Non-pigmented ciliary epithelial cell (primary cell): ENCODE measurements at regions not wholly inside any gene's neighbourhood (a gene's known extent, or its start where the extent isn't known, plus 50 kb on each side); places are given as distances from the start of the nearest gene placed in this dataset.

Experiments used
- DNase-seq: peaks from one replicate; pipeline ENCODE4 v3.0.0-alpha.2; 2010; ENCODE audit warnings: low read depth

GRCh38 chr16:82240111-82240510, 70.1 kb upstream of the MPHOSPH6 start:
- DNase-seq, result peak; percentile 4

DNA sequence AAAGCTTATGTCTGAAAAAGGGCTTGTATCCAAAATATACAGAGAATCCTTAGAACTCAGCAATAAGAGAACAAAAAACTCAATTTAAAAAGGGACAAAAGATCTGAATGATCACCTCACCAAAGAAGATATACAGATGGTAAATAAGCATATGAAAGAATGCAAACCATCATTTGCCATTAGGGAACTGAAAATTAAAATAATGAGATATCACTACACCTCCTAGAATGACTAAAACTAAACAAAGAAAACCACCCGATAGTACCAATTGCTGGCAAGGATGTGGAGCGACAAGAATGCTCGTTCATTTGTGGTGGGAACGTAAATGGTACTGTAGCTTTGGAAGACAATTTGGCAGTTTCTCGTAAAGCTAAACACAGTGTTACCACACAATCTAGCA, 66.9 kb upstream of the MPHOSPH6 start:
- DNase-seq, result no peak

- DNase-seq, result no peak
Measured at GRCh38 chr16:82236415-82236814, 66.4 kb upstream of the MPHOSPH6 start.

DNA sequence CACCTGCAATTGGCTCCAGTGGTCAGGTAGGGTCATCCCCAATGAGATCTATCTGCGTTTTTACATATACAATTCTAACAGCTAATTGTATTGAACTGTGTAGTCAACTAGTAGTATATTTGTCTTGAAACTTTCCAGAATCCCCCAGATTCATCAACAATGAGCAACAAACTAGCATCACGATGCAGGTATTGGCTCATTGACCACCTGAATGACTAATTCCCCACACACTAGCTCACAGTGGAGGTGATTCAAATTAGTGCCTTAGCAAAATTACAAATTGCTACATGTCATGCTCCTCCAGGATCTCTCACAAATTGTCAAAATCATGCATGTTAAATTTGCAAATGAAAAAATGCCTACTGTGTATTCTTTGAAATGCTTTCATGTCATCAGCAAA, 62.8 kb upstream of the MPHOSPH6 start:
- DNase-seq, result no peak

DNA sequence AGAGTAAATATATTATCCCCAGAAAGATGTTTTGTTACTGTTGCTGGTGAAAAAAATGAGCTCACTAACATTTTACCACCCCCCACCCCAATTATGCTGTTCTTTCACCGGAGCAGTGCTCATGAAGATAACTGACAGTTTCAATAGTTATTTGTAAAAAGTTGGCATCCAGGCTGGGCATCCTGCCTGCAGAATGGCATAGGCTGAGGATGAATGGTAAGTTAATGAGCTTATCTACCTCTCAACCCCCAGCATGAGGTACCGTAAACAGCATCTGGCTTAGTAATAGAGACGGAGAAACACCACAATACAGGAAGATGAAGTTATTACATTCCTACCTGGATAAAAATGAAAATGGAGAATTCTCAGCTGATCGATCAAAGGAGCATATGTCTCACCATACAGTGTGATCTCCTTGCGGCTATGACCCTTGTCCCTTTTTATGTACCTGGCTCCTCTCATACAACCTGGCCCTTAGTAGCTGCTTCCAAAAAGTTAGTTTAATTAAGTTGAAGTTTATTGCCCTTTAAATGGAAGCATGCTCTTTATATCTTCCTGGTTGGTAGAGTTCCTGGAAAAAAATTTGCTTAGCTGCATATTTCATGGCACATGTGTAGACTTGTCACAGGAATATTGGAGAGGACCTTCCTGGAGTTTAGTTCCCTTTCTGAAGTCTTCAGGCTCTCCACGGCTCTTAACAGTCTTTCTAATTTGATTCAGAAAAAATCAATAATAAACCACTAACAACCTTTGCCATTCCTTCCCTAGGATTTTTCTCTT, 61.2 kb upstream of the MPHOSPH6 start:
- no peak for DNase-seq

- peak; percentile 51 for DNase-seq
Measured at GRCh38 chr16:82229800-82230619, 60.0 kb upstream of the MPHOSPH6 start.

DNA sequence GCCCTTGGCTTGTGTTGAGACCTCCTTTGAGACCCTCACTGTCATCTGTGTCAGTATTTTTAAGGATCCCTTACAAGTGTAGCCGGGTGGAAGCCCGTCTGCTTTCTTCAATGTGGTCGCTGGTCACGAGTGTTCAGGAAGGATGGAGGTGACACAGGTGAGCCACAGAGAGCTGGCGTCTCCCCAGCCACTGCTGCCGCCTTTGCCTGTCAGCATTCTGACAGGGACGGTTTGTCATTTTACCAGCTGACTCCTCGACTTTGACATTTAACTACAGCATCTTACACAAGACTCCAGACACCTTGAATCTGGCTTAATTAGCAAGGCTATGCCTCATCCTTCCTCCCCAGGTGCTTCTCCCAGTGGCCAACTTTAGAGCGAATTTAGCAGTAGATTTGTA, 56.3 kb upstream of the MPHOSPH6 start:
- DNase-seq, result no peak

DNA sequence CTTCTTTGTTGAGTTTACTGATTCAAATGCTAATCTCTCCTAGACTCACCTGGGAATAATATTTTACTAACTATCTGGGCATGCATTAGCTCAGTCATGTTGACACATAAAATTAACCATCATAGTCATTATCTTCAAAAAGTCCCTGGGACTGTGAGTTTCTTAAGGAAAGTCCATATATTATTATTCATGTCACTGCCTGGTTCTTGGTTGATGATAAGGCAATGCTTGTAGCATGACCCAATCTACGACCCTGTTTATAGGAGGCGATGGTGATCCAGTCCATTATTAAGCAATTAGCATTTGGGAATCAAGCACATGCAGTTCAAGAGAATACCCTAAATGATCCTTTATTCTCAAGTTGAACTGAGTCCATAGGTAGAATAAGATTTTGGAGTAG, 54.8 kb upstream of the MPHOSPH6 start:
- DNase-seq, result no peak

DNA sequence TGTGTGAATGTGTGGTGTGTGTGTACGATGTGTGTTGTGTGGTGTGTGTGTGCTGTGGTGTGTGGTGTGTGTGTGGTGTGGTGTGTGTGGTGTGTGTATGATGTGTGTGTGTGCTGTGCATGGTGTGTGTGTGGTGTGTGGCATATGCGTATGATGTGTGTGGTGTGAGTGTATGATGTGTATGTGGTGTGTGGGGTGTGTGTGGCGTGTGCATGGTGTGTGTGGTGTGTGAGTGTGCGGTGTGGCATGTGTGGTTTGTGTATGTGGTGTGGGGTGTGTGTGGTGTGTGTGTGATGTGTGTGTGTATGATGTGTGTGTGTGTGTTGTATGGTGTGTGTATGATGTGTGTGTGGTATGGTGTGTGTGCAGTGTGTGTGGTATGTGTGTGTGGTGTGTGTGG, 50.5 kb upstream of the MPHOSPH6 start:
- no peak for DNase-seq
